Progenitor cell of endocrine pancreas (in vitro differentiated cells): ENCODE measurements at regions not wholly inside any gene's neighbourhood (a gene's known extent, or its start where the extent isn't known, plus 50 kb on each side); places are given as distances from the start of the nearest gene placed in this dataset.

Experiments used
- DNase-seq: peaks from one replicate; pipeline ENCODE4 v3.0.0; 2021; ENCODE audit warnings: low spot score; ENCODE audit not compliant: unreplicated experiment
- H3K27ac Mint-ChIP-seq: 2 replicates; pipeline ENCODE4 v1.8.0; 2021; ENCODE audit warnings: mild to moderate bottlenecking, moderate library complexity, mixed read lengths
- H3K27me3 Mint-ChIP-seq: 2 replicates; pipeline ENCODE4 v1.8.0; 2021; ENCODE audit warnings: mixed read lengths
- H3K36me3 Mint-ChIP-seq: 2 replicates; pipeline ENCODE4 v1.8.0; 2022; ENCODE audit warnings: mixed read lengths; ENCODE audit not compliant: insufficient read depth
- H3K4me1 Mint-ChIP-seq: 2 replicates; pipeline ENCODE4 v1.8.0; 2021; ENCODE audit warnings: low read depth, mixed read lengths
- H3K4me3 Mint-ChIP-seq: 2 replicates; pipeline ENCODE4 v1.8.0; 2021; ENCODE audit warnings: low read depth, mild to moderate bottlenecking, moderate library complexity, mixed read lengths
- H3K9me3 Mint-ChIP-seq: 2 replicates; pipeline ENCODE4 v1.8.0; 2021; ENCODE audit warnings: low read depth, mixed read lengths
- TF ChIP-seq, protein P1 (sequence below): fragments of 200-600 bp; sonication (generic); IDR thresholded peaks from one replicate; pipeline ENCODE4 v1.5.0; 2021; ENCODE audit warnings: antibody characterized with exemption, mild to moderate bottlenecking; ENCODE audit not compliant: unreplicated experiment

GRCh38 chr10:121069061-121069850 is 218.1 kb downstream of the WDR11 start:
- no peak overlapping the region for H3K4me3 Mint-ChIP-seq
- peaks cover 20% of the 10 kb centered on the region for H3K4me1 Mint-ChIP-seq
- TF ChIP-seq, protein P1, sequence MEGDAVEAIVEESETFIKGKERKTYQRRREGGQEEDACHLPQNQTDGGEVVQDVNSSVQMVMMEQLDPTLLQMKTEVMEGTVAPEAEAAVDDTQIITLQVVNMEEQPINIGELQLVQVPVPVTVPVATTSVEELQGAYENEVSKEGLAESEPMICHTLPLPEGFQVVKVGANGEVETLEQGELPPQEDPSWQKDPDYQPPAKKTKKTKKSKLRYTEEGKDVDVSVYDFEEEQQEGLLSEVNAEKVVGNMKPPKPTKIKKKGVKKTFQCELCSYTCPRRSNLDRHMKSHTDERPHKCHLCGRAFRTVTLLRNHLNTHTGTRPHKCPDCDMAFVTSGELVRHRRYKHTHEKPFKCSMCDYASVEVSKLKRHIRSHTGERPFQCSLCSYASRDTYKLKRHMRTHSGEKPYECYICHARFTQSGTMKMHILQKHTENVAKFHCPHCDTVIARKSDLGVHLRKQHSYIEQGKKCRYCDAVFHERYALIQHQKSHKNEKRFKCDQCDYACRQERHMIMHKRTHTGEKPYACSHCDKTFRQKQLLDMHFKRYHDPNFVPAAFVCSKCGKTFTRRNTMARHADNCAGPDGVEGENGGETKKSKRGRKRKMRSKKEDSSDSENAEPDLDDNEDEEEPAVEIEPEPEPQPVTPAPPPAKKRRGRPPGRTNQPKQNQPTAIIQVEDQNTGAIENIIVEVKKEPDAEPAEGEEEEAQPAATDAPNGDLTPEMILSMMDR: no peak
- no peak for DNase-seq
- H3K27me3 Mint-ChIP-seq: no peaks in the 10 kb centered on the region
- H3K9me3 Mint-ChIP-seq: peaks cover 3% of the 10 kb centered on the region
- peak overlapping the region; percentile 59 for H3K27ac Mint-ChIP-seq
- H3K36me3 Mint-ChIP-seq: no peaks in the 10 kb centered on the region

- Mint-ChIP-seq H3K36me3 (no peaks in the 10 kb centered on the region), H3K27me3 (no peaks in the 10 kb centered on the region), H3K4me3 (no peak overlapping the region), H3K4me1 (peaks cover 15% of the 10 kb centered on the region), H3K9me3 (peaks cover 3% of the 10 kb centered on the region), H3K27ac (peak overlapping the region; percentile 64)
- DNase-seq: no peak
- TF ChIP-seq, protein P1: peak; percentile 57
Measured at GRCh38 chr10:121070275-121071070, 219.3 kb downstream of the WDR11 start.

- H3K4me3 Mint-ChIP-seq: no peak overlapping the region
- H3K9me3 Mint-ChIP-seq: peaks cover 3% of the 10 kb centered on the region
- peaks cover 15% of the 10 kb centered on the region for H3K4me1 Mint-ChIP-seq
- peak overlapping the region; percentile 67 for H3K27ac Mint-ChIP-seq
- peaks cover 5% of the 10 kb centered on the region for H3K27me3 Mint-ChIP-seq
- H3K36me3 Mint-ChIP-seq: no peaks in the 10 kb centered on the region
- TF ChIP-seq, protein P1: no peak
- no peak for DNase-seq
Measured at GRCh38 chr10:121071901-121072300, 220.7 kb downstream of the WDR11 start.

- peaks cover 15% of the 10 kb centered on the region for H3K4me1 Mint-ChIP-seq
- no peak overlapping the region for H3K4me3 Mint-ChIP-seq
- TF ChIP-seq, protein P1: no peak
- H3K27me3 Mint-ChIP-seq: peaks cover 9% of the 10 kb centered on the region
- no peaks in the 10 kb centered on the region for H3K9me3 Mint-ChIP-seq
- DNase-seq: no peak
- no peaks in the 10 kb centered on the region for H3K36me3 Mint-ChIP-seq
- H3K27ac Mint-ChIP-seq: no peak overlapping the region
Measured at GRCh38 chr10:121073728-121074127, 222.6 kb downstream of the WDR11 start.
